Suprapubic skin (tissue), 4 donors: ENCODE measurements at regions not wholly inside any gene's neighbourhood (a gene's known extent, or its start where the extent isn't known, plus 50 kb on each side); places are given as distances from the start of the nearest gene placed in this dataset.
"Not testable (repeated sequence)": the region's sequence is repeated elsewhere in the genome, so short reads cannot be mapped to it uniquely, and the experiment has no call there.

ENCODE experiments used
- DNase-seq, 2 donors: peaks; one replicate each; pipeline ENCODE4 v3.0.0-alpha.2; 2019; ENCODE audit warnings: low spot score in 2 of 2
- H3K27ac ChIP-seq: fragments of 200-600 bp; sonication (generic); one replicate; pipeline ENCODE4 v1.5.1; 2019
- H3K27me3 ChIP-seq: fragments of 200-600 bp; sonication (generic); one replicate; pipeline ENCODE4 v1.5.1; 2019
- H3K36me3 ChIP-seq: fragments of 200-600 bp; sonication (generic); one replicate; pipeline ENCODE4 v1.5.1; 2019
- H3K4me1 ChIP-seq: fragments of 200-600 bp; sonication (generic); one replicate; pipeline ENCODE4 v1.5.1; 2019
- H3K4me3 ChIP-seq: fragments of 200-600 bp; sonication (generic); one replicate; pipeline ENCODE4 v1.5.1; 2019; ENCODE audit warnings: mild to moderate bottlenecking
- H3K9me3 ChIP-seq: fragments of 200-600 bp; sonication (generic); one replicate; pipeline ENCODE4 v1.5.1; 2019
- CTCF ChIP-seq, 2 donors: fragments of 200-600 bp in 1 of 2; fragments of 450-650 bp in 1 of 2; sonication (generic) in 1 of 2; IDR thresholded peaks; one replicate each; pipeline ENCODE4 v1.5.1; 2016 to 2019; ENCODE audit warnings: antibody characterized with exemption in 2 of 2, mild to moderate bottlenecking in 1 of 2, moderate library complexity in 1 of 2
- EP300 ChIP-seq: sonication (generic); formaldehyde crosslinking; IDR thresholded peaks from one replicate; pipeline ENCODE4 v1.6.1; 2017; ENCODE audit warnings: antibody characterized with exemption
- POLR2A ChIP-seq, 2 donors: fragments of 450-650 bp; IDR thresholded peaks; one replicate each; pipeline ENCODE4 v1.6.1; 2017; ENCODE audit warnings: antibody characterized with exemption in 2 of 2, mild to moderate bottlenecking in 2 of 2, moderate library complexity in 2 of 2
- POLR2AphosphoS5 ChIP-seq, 3 donors: sonication (generic); formaldehyde crosslinking; IDR thresholded peaks; one replicate each; pipeline ENCODE4 v1.6.1; 2017; ENCODE audit warnings: antibody characterized with exemption in 3 of 3
- WGBS: methylation state at CpG from one replicate; pipeline ENCODE4 v1.1.5; 2018; 5-methylcytosine and 5-hydroxymethylcytosine counted together

DNA sequence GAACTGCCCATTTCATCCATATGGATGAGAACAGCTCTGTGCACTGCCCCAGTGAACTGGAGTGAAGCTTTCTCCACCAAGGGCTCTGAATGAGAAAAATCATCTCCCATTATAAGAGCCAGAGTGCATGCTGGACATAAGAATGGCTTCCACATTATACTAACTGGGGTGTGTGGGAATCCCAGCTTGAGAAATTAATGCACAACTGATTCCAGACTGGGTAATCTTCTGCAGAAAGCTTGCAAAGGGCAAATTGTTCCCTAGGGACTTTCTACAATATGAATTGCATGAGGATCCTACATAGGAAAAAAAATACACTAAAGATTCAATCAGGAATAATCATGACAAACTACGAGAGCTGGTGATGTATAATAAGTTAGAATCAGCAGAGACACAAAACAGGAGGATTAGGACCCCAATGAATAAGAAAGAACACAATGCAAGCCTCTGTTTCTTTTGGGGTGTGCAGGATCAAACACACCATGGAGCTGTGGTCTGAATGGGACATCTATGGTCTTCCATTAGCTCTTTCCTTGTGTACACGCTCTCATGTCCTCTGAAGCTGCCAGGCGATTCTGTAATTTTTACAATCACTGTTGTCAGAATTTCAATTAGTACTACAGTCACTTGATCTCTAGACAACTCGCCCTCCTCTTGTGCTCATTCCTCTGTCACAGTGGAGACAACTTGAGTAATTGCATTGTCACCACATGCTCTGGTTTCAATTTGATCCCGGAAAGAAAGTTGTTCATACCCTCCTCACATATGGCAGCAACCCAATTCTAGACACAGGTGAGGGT is 1327.4 kb downstream of the GATA3 start:
- no peak for DNase-seq
- peaks cover 6% of the 10 kb centered on the region for H3K27me3 ChIP-seq
- H3K9me3 ChIP-seq = no peaks in the 10 kb centered on the region
- WGBS = 54% methylated on average over 5 of the region's 5 CpGs
- H3K4me3 ChIP-seq = no peak overlapping the region
- H3K4me1 ChIP-seq = no peaks in the 10 kb centered on the region
- no peak overlapping the region for H3K27ac ChIP-seq
- TF ChIP-seq POLR2AphosphoS5 (IDR thresholded peaks at IDR 0.05) (no peak), CTCF (IDR thresholded peaks at IDR 0.05) (no peak), EP300 (no peak), POLR2A (IDR thresholded peaks at IDR 0.05) (no peak)
- no peaks in the 10 kb centered on the region for H3K36me3 ChIP-seq

GRCh38 chr10:9382533-9382866 is 1328.0 kb downstream of the GATA3 start:
- H3K9me3 ChIP-seq = no peaks in the 10 kb centered on the region
- no peak for DNase-seq
- no peaks in the 10 kb centered on the region for H3K36me3 ChIP-seq
- peaks cover 6% of the 10 kb centered on the region for H3K27me3 ChIP-seq
- 74% methylated on average over 3 of the region's 3 CpGs for WGBS
- TF ChIP-seq EP300 = no peak
- no peak for TF ChIP-seq POLR2AphosphoS5 (IDR thresholded peaks at IDR 0.05)
- TF ChIP-seq CTCF (IDR thresholded peaks at IDR 0.05) = no peak
- no peak for TF ChIP-seq POLR2A (IDR thresholded peaks at IDR 0.05)
- H3K4me3 ChIP-seq = no peak overlapping the region
- no peaks in the 10 kb centered on the region for H3K4me1 ChIP-seq
- no peak overlapping the region for H3K27ac ChIP-seq

- Histone ChIP-seq H3K9me3 (no peaks in the 10 kb centered on the region), H3K4me3 (no peak overlapping the region), H3K27me3 (no peaks in the 10 kb centered on the region), H3K27ac (no peak overlapping the region), H3K36me3 (no peaks in the 10 kb centered on the region), H3K4me1 (no peaks in the 10 kb centered on the region)
- TF ChIP-seq POLR2AphosphoS5 (IDR thresholded peaks at IDR 0.05) (no peak), CTCF (IDR thresholded peaks at IDR 0.05) (no peak), EP300 (no peak), POLR2A (IDR thresholded peaks at IDR 0.05) (no peak)
- no peak for DNase-seq
- WGBS = 69% methylated on average over 3 of the region's 3 CpGs
Measured at GRCh38 chr10:9390516-9390915, 1336.0 kb downstream of the GATA3 start.

DNA sequence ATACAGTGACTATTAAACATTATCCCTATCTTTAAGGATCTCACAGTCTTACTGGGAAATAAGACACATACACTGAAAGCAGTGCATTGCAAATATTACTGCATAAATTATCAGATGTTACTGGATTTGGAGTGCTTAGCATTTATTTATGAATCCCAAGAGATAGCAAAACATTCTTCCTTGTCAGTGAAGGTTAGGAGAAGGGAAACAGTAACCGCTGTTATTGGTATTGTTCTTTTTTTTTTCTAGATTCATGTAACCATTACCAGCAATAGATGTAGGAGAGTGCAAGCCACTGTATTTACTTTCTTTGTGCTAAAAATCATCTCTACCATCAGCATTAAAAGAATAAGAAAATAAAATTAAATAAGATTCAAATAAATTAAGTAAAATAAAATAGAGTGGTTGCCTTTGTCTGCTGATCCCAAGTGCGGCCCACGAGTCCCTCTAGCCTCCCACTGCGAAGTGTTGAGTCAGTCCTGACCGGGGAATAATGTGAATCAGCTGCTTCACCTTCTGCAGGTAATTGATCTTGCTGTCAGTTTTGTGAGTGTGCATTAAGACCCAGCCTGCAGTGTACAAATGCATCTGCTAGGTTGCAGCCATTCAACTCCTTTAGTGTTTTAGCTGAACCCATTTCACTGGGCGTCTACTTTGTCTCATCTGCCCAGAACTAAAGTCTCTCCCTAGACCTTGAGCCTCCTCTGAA is 1344.9 kb downstream of the GATA3 start:
- Histone ChIP-seq H3K9me3 (no peaks in the 10 kb centered on the region), H3K4me3 (no peak overlapping the region), H3K36me3 (no peaks in the 10 kb centered on the region), H3K4me1 (no peaks in the 10 kb centered on the region), H3K27ac (no peak overlapping the region), H3K27me3 (no peaks in the 10 kb centered on the region)
- 79% methylated on average over 6 of the region's 6 CpGs for WGBS
- DNase-seq = no peak
- TF ChIP-seq EP300 = no peak
- TF ChIP-seq POLR2AphosphoS5 (IDR thresholded peaks at IDR 0.05) = no peak
- TF ChIP-seq CTCF (IDR thresholded peaks at IDR 0.05) = no peak
- no peak for TF ChIP-seq POLR2A (IDR thresholded peaks at IDR 0.05)

DNA sequence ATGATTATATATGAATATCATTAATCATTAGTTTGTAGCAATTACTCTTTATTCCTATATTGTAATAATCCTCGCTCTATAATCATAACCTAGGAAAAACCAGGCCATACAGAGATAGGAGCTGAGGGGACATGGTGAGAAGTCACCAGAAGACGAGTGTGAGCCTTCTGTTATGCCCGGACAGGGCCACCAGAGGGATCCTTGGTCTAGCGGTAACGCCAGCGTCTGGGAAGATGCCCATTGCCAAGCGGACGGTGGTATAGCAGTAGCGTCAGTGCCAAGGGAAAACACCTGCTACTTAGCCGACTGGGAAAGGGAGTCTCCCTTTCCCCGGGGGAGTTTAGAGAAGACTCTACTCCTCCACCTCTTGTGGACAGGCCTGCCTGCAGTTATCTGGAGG is 1347.6 kb downstream of the GATA3 start:
- not testable (repeated sequence) for H3K27me3 ChIP-seq, H3K27ac ChIP-seq
- 89% methylated on average over 11 of the region's 11 CpGs for WGBS

DNA sequence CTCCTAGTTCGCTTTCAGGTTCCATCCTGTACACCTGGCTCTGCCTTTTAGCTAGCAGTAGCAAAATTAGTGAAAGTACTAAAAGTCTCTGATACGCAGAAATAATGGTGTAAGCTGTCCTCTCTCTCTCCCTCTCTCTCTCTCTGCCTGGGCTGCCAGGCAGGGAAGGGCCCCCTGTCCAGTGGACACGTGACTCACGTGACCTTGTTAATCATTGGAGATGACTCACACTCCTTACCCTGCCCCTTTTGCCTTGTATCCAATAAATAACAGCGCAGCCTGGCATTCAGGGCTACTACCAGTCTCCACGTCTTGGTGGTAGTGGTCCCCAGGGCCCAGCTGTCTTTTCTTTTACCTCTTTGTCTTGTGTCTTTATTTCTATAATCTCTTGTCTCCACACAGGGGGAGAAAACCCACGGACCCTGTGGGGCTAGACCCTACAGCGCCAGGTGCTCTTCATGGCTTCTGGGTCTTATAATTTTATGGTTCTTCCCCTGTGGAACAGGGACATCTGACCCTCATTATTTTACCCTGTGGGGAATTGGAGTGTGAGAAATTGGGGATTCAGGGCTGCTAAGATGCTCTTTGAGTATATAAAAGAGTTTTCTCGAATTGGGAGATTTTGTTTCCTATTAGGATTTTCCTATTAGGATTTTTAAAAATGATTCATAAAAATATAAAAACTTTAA is 1348.2 kb downstream of the GATA3 start:
- H3K27ac ChIP-seq, DNase-seq, H3K4me1 ChIP-seq, H3K9me3 ChIP-seq, H3K36me3 ChIP-seq, H3K27me3 ChIP-seq, H3K4me3 ChIP-seq: not testable (repeated sequence)
- WGBS = 72% methylated on average over 9 of the region's 9 CpGs

More for the DNA sequence above, 1347.6 kb downstream of the GATA3 start:
- H3K4me3 ChIP-seq, H3K4me1 ChIP-seq, DNase-seq, H3K36me3 ChIP-seq, H3K9me3 ChIP-seq: not testable (repeated sequence)

GRCh38 chr10:9407201-9407600 is 1352.7 kb downstream of the GATA3 start:
- not testable (repeated sequence) for H3K4me3 ChIP-seq, H3K4me1 ChIP-seq, H3K36me3 ChIP-seq, H3K9me3 ChIP-seq, DNase-seq, H3K27me3 ChIP-seq, H3K27ac ChIP-seq
- 93% methylated on average over 29 of the region's 29 CpGs for WGBS
